HG02981 (cell line): ENCODE measurements at regions not wholly inside any gene's neighbourhood (a gene's known extent, or its start where the extent isn't known, plus 50 kb on each side); places are given as distances from the start of the nearest gene placed in this dataset.

ENCODE experiments used
- ATAC-seq: cut with Tn5 transposase; IDR thresholded peaks from one replicate; pipeline ENCODE4 v1.9.1; 2021; ENCODE audit warnings: mild to moderate bottlenecking, moderate library complexity; ENCODE audit not compliant: unreplicated experiment

GRCh38 chr3:102141928-102142239, 292.6 kb downstream of the NFKBIZ start:
- no peak for ATAC-seq

- ATAC-seq, result no peak
These were observed 292.3 kb upstream of the ZPLD1 start for GRCh38 chr3:102142379-102143060.

- no peak for ATAC-seq
These were observed 291.3 kb upstream of the ZPLD1 start for GRCh38 chr3:102143536-102143935.

GRCh38 chr3:102144063-102144462, 290.8 kb upstream of the ZPLD1 start:
- no peak for ATAC-seq

- ATAC-seq, result no peak
These were observed 286.0 kb upstream of the ZPLD1 start for GRCh38 chr3:102148598-102149337.

- no peak for ATAC-seq
These were observed 282.9 kb upstream of the ZPLD1 start for GRCh38 chr3:102151935-102152334.

GRCh38 chr3:102156426-102156825, 278.4 kb upstream of the ZPLD1 start:
- ATAC-seq, result no peak

- no peak for ATAC-seq
These were observed 276.6 kb upstream of the ZPLD1 start for GRCh38 chr3:102158080-102158740.

GRCh38 chr3:102159810-102160451, 274.9 kb upstream of the ZPLD1 start:
- ATAC-seq, result no peak

GRCh38 chr3:102161384-102162006, 273.3 kb upstream of the ZPLD1 start:
- no peak for ATAC-seq

GRCh38 chr3:102162251-102162650, 272.6 kb upstream of the ZPLD1 start:
- no peak for ATAC-seq

- ATAC-seq, result no peak
These were observed 271.6 kb upstream of the ZPLD1 start for GRCh38 chr3:102163039-102163817.

- no peak for ATAC-seq
These were observed 271.0 kb upstream of the ZPLD1 start for GRCh38 chr3:102163818-102164154.

GRCh38 chr3:102165367-102165766, 269.4 kb upstream of the ZPLD1 start:
- ATAC-seq, result no peak

GRCh38 chr3:102169915-102170479, 264.8 kb upstream of the ZPLD1 start:
- no peak for ATAC-seq

GRCh38 chr3:102170545-102170944, 264.3 kb upstream of the ZPLD1 start:
- ATAC-seq, result no peak

- no peak for ATAC-seq
These were observed 260.5 kb upstream of the ZPLD1 start for GRCh38 chr3:102174312-102174712.

GRCh38 chr3:102174832-102175374, 259.9 kb upstream of the ZPLD1 start:
- ATAC-seq, result no peak

GRCh38 chr3:102176333-102177050, 258.3 kb upstream of the ZPLD1 start:
- no peak for ATAC-seq
